ENCODE measurements at regions not wholly inside any gene's neighbourhood (a gene's known extent, or its start where the extent isn't known, plus 50 kb on each side); places are given as distances from the start of the nearest gene placed in this dataset.

GRCh38 chr2:18078216-18078615, 199.7 kb downstream of the KCNS3 start:
- TF ChIP-seq GATA3 (IDR thresholded peaks at IDR 0.05; ENCODE audit: low read depth, low read length) (no peak), GATA2 (IDR thresholded peaks at IDR 0.05; ENCODE audit: low read depth, low read length) (no peak)

DNA sequence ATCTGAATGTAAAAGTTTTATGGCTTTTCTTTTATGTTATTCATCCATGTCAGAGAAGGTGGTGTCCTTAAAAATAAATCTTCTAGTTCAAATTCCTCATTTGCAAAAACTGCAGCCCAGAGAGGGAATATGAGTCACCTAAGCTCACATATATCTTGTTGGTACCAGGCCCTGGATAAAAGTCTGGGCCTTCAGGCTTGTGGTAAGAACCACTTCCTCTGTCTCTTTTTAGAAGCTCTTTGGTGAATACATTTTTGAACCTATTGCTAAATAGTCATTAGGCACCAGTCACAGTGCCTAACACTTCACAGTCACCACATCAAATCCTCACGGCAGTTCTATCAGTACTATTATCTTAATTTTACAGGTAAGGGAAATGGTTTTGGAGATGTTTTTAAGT, 199.2 kb downstream of the KCNS3 start:
- TF ChIP-seq GATA2 (IDR thresholded peaks at IDR 0.05; ENCODE audit: low read depth, low read length) (no peak), GATA3 (IDR thresholded peaks at IDR 0.05; ENCODE audit: low read depth, low read length) (no peak)

GRCh38 chr2:18077231-18077630, 198.8 kb downstream of the KCNS3 start:
- TF ChIP-seq GATA2 (IDR thresholded peaks at IDR 0.05; ENCODE audit: low read depth, low read length) (no peak), GATA3 (IDR thresholded peaks at IDR 0.05; ENCODE audit: low read depth, low read length) (no peak)

- TF ChIP-seq GATA3 (IDR thresholded peaks at IDR 0.05; ENCODE audit: low read depth, low read length) = no peak
- no peak for TF ChIP-seq GATA2 (IDR thresholded peaks at IDR 0.05; ENCODE audit: low read depth, low read length)
These were observed 196.0 kb downstream of the KCNS3 start for GRCh38 chr2:18074476-18074875.

- no peak for TF ChIP-seq GATA3 (IDR thresholded peaks at IDR 0.05; ENCODE audit: low read depth, low read length)
- no peak for TF ChIP-seq GATA2 (IDR thresholded peaks at IDR 0.05; ENCODE audit: low read depth, low read length)
These were observed 195.1 kb downstream of the KCNS3 start for GRCh38 chr2:18073601-18074000.

- TF ChIP-seq GATA2 (IDR thresholded peaks at IDR 0.05; ENCODE audit: low read depth, low read length) (no peak), GATA3 (IDR thresholded peaks at IDR 0.05; ENCODE audit: low read depth, low read length) (no peak)
These were observed 189.3 kb downstream of the KCNS3 start for GRCh38 chr2:18067588-18068384.

DNA sequence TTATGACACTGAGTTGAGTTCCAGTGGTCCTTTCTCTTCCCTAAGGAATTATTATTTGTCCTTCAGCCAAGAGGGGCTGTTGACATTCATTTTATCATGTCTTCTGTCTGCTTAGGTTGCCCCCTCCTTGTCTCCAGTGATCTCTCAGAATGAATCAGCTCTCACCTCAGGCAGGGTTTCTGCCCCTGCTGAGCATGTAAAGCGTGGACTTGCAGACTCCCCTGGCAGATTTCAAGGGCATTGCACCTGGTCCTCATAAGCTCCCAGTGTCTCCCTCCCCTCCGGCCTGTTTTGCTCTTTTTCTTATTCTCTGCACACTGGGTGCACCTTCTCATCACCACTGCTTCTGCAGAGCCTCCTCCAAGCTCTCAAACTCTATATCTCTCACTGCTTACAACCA, 188.4 kb downstream of the KCNS3 start:
- TF ChIP-seq GATA3 (IDR thresholded peaks at IDR 0.05; ENCODE audit: low read depth, low read length) = no peak
- TF ChIP-seq GATA2 (IDR thresholded peaks at IDR 0.05; ENCODE audit: low read depth, low read length) = no peak

GRCh38 chr2:18066066-18066465, 187.6 kb downstream of the KCNS3 start:
- no peak for TF ChIP-seq GATA2 (IDR thresholded peaks at IDR 0.05; ENCODE audit: low read depth, low read length)
- TF ChIP-seq GATA3 (IDR thresholded peaks at IDR 0.05; ENCODE audit: low read depth, low read length) = no peak

GRCh38 chr2:18065249-18065648, 186.8 kb downstream of the KCNS3 start:
- TF ChIP-seq GATA3 (IDR thresholded peaks at IDR 0.05; ENCODE audit: low read depth, low read length) = no peak
- no peak for TF ChIP-seq GATA2 (IDR thresholded peaks at IDR 0.05; ENCODE audit: low read depth, low read length)

DNA sequence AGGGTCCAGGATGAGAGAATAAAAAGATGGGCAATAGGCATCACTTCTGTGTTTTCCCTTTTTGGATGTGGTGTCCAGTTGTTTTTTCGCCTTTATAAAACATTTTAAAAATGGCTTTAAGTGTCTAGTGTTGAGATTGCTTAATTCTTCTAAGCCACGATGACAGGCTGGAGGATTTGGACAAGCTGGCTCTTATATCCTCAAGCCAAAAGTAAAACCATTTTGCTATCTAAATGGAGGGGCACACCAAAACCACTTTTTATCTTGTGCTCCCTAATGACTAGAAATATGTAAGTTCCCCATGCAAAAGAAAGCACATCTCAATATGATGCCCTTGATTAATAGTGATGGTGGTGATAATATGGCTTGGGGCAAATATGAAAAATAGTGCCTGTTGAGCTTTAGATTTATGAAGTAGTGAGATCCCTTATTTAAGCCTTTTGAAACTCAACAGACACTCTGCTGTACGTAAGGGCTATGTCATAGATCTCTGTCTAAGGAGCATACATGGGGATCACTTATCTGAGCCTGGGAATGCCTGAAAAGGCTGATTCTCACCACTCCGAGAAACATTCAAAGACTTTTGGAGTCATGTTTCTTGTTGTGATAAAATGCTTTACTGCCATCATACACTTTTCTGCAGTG, 185.5 kb downstream of the KCNS3 start:
- TF ChIP-seq GATA3 (IDR thresholded peaks at IDR 0.05; ENCODE audit: low read depth, low read length) (no peak), GATA2 (IDR thresholded peaks at IDR 0.05; ENCODE audit: low read depth, low read length) (no peak)

DNA sequence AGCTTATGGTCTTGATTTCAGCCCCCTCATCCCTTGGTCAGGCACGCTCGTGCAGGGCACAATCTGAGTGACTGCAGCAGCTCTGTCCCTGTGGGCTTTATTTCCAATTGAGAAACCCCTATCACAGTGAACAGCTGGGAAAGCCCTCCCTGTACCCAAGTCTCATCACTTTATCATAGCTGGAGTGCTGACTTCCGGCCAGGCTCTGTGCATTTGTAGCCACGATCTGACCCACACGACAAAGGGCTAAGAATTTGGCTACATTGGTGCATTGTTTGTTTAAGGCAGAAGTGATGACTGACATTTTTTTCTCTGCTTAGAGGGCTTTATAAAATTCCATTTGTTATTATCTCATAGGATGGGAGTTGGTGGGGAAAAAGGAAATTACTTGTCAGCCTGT, 184.4 kb downstream of the KCNS3 start:
- no peak for TF ChIP-seq GATA3 (IDR thresholded peaks at IDR 0.05; ENCODE audit: low read depth, low read length)
- TF ChIP-seq GATA2 (IDR thresholded peaks at IDR 0.05; ENCODE audit: low read depth, low read length) = no peak

DNA sequence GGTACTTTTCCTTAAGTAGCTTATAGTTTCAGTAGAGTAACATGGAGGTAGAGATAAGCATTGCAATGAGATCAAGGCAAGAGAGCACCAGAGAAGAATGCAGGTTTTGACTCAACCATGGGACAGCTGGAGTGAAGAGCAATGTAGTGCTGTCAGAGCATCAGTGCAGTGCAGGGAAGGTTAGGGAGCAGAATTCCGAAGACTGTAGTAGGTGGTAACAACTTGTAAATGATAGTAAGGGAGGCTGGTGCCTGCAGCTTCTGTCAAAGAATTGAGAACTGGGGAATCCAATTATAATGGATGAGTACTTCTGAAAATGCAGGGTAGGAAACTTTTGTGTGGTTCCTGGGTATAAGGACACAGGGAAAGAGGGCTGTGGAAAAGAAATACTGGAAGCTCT, 183.2 kb downstream of the KCNS3 start:
- TF ChIP-seq GATA2 (IDR thresholded peaks at IDR 0.05; ENCODE audit: low read depth, low read length) (no peak), GATA3 (IDR thresholded peaks at IDR 0.05; ENCODE audit: low read depth, low read length) (no peak)

DNA sequence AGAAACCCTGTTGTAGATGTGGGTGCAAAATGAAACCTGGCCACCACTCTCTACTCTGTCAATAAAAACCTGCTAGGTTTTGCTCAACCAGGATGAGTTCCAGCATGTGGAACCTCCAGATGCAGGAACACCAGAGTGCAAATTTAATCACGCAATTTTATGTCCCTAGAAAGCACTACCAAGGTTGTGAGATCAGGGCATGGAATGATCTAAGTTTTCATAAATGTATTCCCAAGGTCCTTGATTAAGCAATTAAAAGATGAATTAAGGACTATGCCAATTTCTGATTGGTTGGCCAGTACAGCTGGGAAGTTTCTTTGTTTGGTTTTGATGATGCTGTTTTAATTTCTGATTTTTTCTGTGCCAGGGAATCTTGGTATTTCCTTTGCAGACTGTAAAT, 179.2 kb downstream of the KCNS3 start:
- TF ChIP-seq GATA3 (IDR thresholded peaks at IDR 0.05; ENCODE audit: low read depth, low read length) (no peak), GATA2 (IDR thresholded peaks at IDR 0.05; ENCODE audit: low read depth, low read length) (no peak)

GRCh38 chr2:18055290-18055689, 176.8 kb downstream of the KCNS3 start:
- TF ChIP-seq GATA2 (IDR thresholded peaks at IDR 0.05; ENCODE audit: low read depth, low read length) (no peak), GATA3 (IDR thresholded peaks at IDR 0.05; ENCODE audit: low read depth, low read length) (no peak)

DNA sequence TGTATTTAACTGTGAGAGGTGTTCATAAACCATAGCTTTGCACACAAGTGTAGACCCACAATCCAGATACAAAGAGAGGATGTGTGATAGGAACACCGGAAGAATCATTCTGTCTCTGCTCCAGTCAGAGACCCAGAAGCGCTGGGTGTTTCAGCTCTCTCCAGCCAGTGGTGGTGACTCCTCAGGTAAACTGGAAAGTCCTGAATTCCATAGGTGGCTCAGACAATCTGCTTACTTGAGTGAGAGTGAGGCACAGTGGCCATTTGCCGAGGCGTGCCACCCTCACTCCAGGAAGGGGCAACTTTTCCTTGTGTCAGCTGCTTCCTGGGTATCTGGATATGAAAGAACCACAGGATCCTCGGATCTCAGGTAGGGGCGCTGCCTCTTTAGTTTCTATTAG, 171.5 kb downstream of the KCNS3 start:
- no peak for TF ChIP-seq GATA2 (IDR thresholded peaks at IDR 0.05; ENCODE audit: low read depth, low read length)
- no peak for TF ChIP-seq GATA3 (IDR thresholded peaks at IDR 0.05; ENCODE audit: low read depth, low read length)

Measured in SH-SY5Y (cell line).